ENCODE measurements at regions not wholly inside any gene's neighbourhood (a gene's known extent, or its start where the extent isn't known, plus 50 kb on each side); places are given as distances from the start of the nearest gene placed in this dataset.

- Mint-ChIP-seq H3K4me1 (ENCODE audit: low read depth in 2 of 2) (peaks cover 0 to 3% of the 10 kb centered on the region in 2 donors), H3K27me3 (no peaks in the 10 kb centered on the region), H3K27ac (no peak overlapping the region), H3K4me3 (no peak overlapping the region), H3K36me3 (no peaks in the 10 kb centered on the region), H3K9me3 (peaks cover 12% of the 10 kb centered on the region)
- ATAC-seq, result no peak
- no peak for DNase-seq (ENCODE audit: low spot score)
Observed at GRCh38 chr2:17276220-17276619, 242.0 kb downstream of the RAD51AP2 start.

- ATAC-seq, result no peak
Observed at GRCh38 chr2:17272652-17273525, 245.4 kb downstream of the RAD51AP2 start.

GRCh38 chr2:17272170-17272569, 246.1 kb downstream of the RAD51AP2 start:
- no peak for ATAC-seq
- Mint-ChIP-seq H3K27me3 (no peaks in the 10 kb centered on the region), H3K4me3 (no peak overlapping the region), H3K27ac (no peak overlapping the region), H3K36me3 (no peaks in the 10 kb centered on the region), H3K9me3 (peaks cover 21% of the 10 kb centered on the region), H3K4me1 (ENCODE audit: low read depth in 2 of 2) (no peaks in the 10 kb centered on the region)
- DNase-seq (ENCODE audit: low spot score), result no peak

More at GRCh38 chr2:17272652-17273525, 245.4 kb downstream of the RAD51AP2 start:
- Mint-ChIP-seq H3K36me3 (no peaks in the 10 kb centered on the region), H3K27me3 (no peaks in the 10 kb centered on the region), H3K9me3 (peaks cover 16% of the 10 kb centered on the region), H3K27ac (no peak overlapping the region), H3K4me1 (ENCODE audit: low read depth in 2 of 2) (no peaks in the 10 kb centered on the region), H3K4me3 (no peak overlapping the region)
- DNase-seq (ENCODE audit: low spot score), result no peak

GRCh38 chr2:17271416-17271815, 246.8 kb downstream of the RAD51AP2 start:
- Mint-ChIP-seq H3K36me3 (no peaks in the 10 kb centered on the region), H3K4me1 (ENCODE audit: low read depth in 2 of 2) (no peaks in the 10 kb centered on the region), H3K4me3 (no peak overlapping the region)

GRCh38 chr2:17270894-17271293, 247.3 kb downstream of the RAD51AP2 start:
- no peak overlapping the region for H3K27ac Mint-ChIP-seq

More at GRCh38 chr2:17271416-17271815, 246.8 kb downstream of the RAD51AP2 start:
- H3K27me3 Mint-ChIP-seq, result no peaks in the 10 kb centered on the region
- H3K9me3 Mint-ChIP-seq, result peaks cover 23% of the 10 kb centered on the region
- ATAC-seq (no peak), DNase-seq (ENCODE audit: low spot score) (no peak)
- no peak overlapping the region for H3K27ac Mint-ChIP-seq

GRCh38 chr2:17263570-17263968, 254.7 kb downstream of the RAD51AP2 start:
- ATAC-seq (no peak), DNase-seq (ENCODE audit: low spot score) (no peak)
- H3K27me3 Mint-ChIP-seq, result no peaks in the 10 kb centered on the region
- no peak overlapping the region for H3K27ac Mint-ChIP-seq
- peaks cover 12% of the 10 kb centered on the region for H3K9me3 Mint-ChIP-seq
- H3K4me1 Mint-ChIP-seq (ENCODE audit: low read depth in 2 of 2), result no peaks in the 10 kb centered on the region
- no peak overlapping the region for H3K4me3 Mint-ChIP-seq
- H3K36me3 Mint-ChIP-seq, result no peaks in the 10 kb centered on the region

More at GRCh38 chr2:17270894-17271293, 247.3 kb downstream of the RAD51AP2 start:
- Mint-ChIP-seq H3K36me3 (no peaks in the 10 kb centered on the region), H3K27me3 (no peaks in the 10 kb centered on the region), H3K4me1 (ENCODE audit: low read depth in 2 of 2) (no peaks in the 10 kb centered on the region), H3K9me3 (peaks cover 21% of the 10 kb centered on the region), H3K4me3 (no peak overlapping the region)
- DNase-seq (ENCODE audit: low spot score) (no peak), ATAC-seq (no peak)

GRCh38 chr2:17262854-17263569, 255.2 kb downstream of the RAD51AP2 start:
- H3K36me3 Mint-ChIP-seq, result no peaks in the 10 kb centered on the region
- peaks cover 9% of the 10 kb centered on the region for H3K9me3 Mint-ChIP-seq
- ATAC-seq (no peak), DNase-seq (ENCODE audit: low spot score) (no peak)
- H3K4me3 Mint-ChIP-seq, result no peak overlapping the region
- H3K27me3 Mint-ChIP-seq, result no peaks in the 10 kb centered on the region
- no peak overlapping the region for H3K27ac Mint-ChIP-seq
- no peaks in the 10 kb centered on the region for H3K4me1 Mint-ChIP-seq (ENCODE audit: low read depth in 2 of 2)

GRCh38 chr2:17259613-17260012, 258.6 kb downstream of the RAD51AP2 start:
- Mint-ChIP-seq H3K9me3 (peaks cover 8% of the 10 kb centered on the region), H3K4me1 (ENCODE audit: low read depth in 2 of 2) (no peaks in the 10 kb centered on the region), H3K27ac (no peak overlapping the region), H3K27me3 (no peaks in the 10 kb centered on the region), H3K4me3 (no peak overlapping the region), H3K36me3 (no peaks in the 10 kb centered on the region)
- DNase-seq (ENCODE audit: low spot score) (no peak), ATAC-seq (no peak)

GRCh38 chr2:17258861-17259260, 259.4 kb downstream of the RAD51AP2 start:
- Mint-ChIP-seq H3K27me3 (no peaks in the 10 kb centered on the region), H3K4me3 (no peak overlapping the region), H3K36me3 (no peaks in the 10 kb centered on the region), H3K27ac (no peak overlapping the region), H3K9me3 (peaks cover 11% of the 10 kb centered on the region), H3K4me1 (ENCODE audit: low read depth in 2 of 2) (no peaks in the 10 kb centered on the region)
- no peak for ATAC-seq
- no peak for DNase-seq (ENCODE audit: low spot score)

- H3K9me3 Mint-ChIP-seq, result peaks cover 11% of the 10 kb centered on the region
- no peaks in the 10 kb centered on the region for H3K27me3 Mint-ChIP-seq
- no peak for DNase-seq (ENCODE audit: low spot score)
- no peaks in the 10 kb centered on the region for H3K4me1 Mint-ChIP-seq (ENCODE audit: low read depth in 2 of 2)
- no peak for ATAC-seq
- H3K27ac Mint-ChIP-seq, result no peak overlapping the region
- no peak overlapping the region for H3K4me3 Mint-ChIP-seq
- H3K36me3 Mint-ChIP-seq, result no peaks in the 10 kb centered on the region
Observed at GRCh38 chr2:17257189-17257909, 260.9 kb downstream of the RAD51AP2 start.

- Mint-ChIP-seq H3K27me3 (no peaks in the 10 kb centered on the region), H3K27ac (no peak overlapping the region), H3K9me3 (peaks cover 11% of the 10 kb centered on the region), H3K4me3 (no peak overlapping the region), H3K4me1 (ENCODE audit: low read depth in 2 of 2) (no peaks in the 10 kb centered on the region), H3K36me3 (no peaks in the 10 kb centered on the region)
- DNase-seq (ENCODE audit: low spot score) (no peak), ATAC-seq (no peak)
Observed at GRCh38 chr2:17255071-17255470, 263.2 kb downstream of the RAD51AP2 start.

GRCh38 chr2:17254421-17254820, 263.8 kb downstream of the RAD51AP2 start:
- H3K4me1 Mint-ChIP-seq (ENCODE audit: low read depth in 2 of 2), result no peaks in the 10 kb centered on the region
- DNase-seq (ENCODE audit: low spot score), result no peak
- no peak overlapping the region for H3K27ac Mint-ChIP-seq
- ATAC-seq, result no peak
- H3K9me3 Mint-ChIP-seq, result peaks cover 11% of the 10 kb centered on the region
- H3K36me3 Mint-ChIP-seq, result no peaks in the 10 kb centered on the region
- no peak overlapping the region for H3K4me3 Mint-ChIP-seq
- no peaks in the 10 kb centered on the region for H3K27me3 Mint-ChIP-seq

- Mint-ChIP-seq H3K36me3 (no peaks in the 10 kb centered on the region), H3K9me3 (peaks cover 14% of the 10 kb centered on the region), H3K4me3 (no peak overlapping the region), H3K27ac (no peak overlapping the region), H3K27me3 (no peaks in the 10 kb centered on the region), H3K4me1 (ENCODE audit: low read depth in 2 of 2) (no peaks in the 10 kb centered on the region)
- DNase-seq (ENCODE audit: low spot score) (no peak), ATAC-seq (no peak)
Observed at GRCh38 chr2:17252258-17252657, 266.0 kb downstream of the RAD51AP2 start.

GRCh38 chr2:17251171-17251570, 267.1 kb downstream of the RAD51AP2 start:
- ATAC-seq (no peak), DNase-seq (ENCODE audit: low spot score) (no peak)
- no peaks in the 10 kb centered on the region for H3K27me3 Mint-ChIP-seq
- H3K36me3 Mint-ChIP-seq, result no peaks in the 10 kb centered on the region
- H3K4me1 Mint-ChIP-seq (ENCODE audit: low read depth in 2 of 2), result no peaks in the 10 kb centered on the region
- H3K27ac Mint-ChIP-seq, result no peak overlapping the region
- peaks cover 7% of the 10 kb centered on the region for H3K9me3 Mint-ChIP-seq
- H3K4me3 Mint-ChIP-seq, result no peak overlapping the region
